SU-DHL-6 (cell line): ENCODE measurements at regions not wholly inside any gene's neighbourhood (a gene's known extent, or its start where the extent isn't known, plus 50 kb on each side); places are given as distances from the start of the nearest gene placed in this dataset.

ENCODE experiments used
- CTCF ChIP-seq: fragments of 200-600 bp; sonication (generic); IDR thresholded peaks from one replicate; pipeline ENCODE4 v1.5.1; 2017; ENCODE audit warnings: antibody characterized with exemption, mild to moderate bottlenecking, low read length, moderate library complexity; ENCODE audit not compliant: insufficient read depth, poor library complexity, severe bottlenecking
- EZH2phosphoT487 ChIP-seq: fragments of 200-600 bp; sonication (generic), shearing (Covaris generic); conservative IDR thresholded peaks from 2 replicates; pipeline ENCODE4 v1.6.1; 2018; ENCODE audit warnings: mild to moderate bottlenecking, antibody characterized with exemption, low read length, moderate library complexity, mixed read lengths

- TF ChIP-seq CTCF (no peak), EZH2phosphoT487 (no peak)
Observed at GRCh38 chr5:98227489-98227888, 546.0 kb upstream of the RGMB start.
